ENCODE measurements at regions not wholly inside any gene's neighbourhood (a gene's known extent, or its start where the extent isn't known, plus 50 kb on each side); places are given as distances from the start of the nearest gene placed in this dataset.

DNA sequence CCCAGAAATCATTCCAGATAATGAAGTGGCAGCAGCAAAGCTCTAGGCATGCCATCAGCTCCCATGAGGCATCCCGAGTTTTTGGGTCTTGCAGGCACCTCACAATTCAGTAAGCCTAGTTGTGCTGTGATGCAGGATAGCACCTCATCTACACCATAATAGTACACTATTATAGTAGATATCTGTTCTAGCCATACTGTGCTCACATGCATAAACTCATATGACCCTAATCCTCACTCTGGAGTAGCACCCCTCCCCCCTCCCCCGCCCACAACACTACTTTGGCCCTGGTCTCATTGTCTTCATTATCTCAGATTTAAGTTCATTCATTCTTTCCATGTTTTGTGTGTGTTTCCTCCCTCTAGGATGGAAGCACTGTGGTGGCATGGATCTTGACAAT is 102.5 kb upstream of the PITX1 start:
- H3K27me3 ChIP-seq (ENCODE audit: insufficient read depth), result no peaks in the 10 kb centered on the region
- no peaks in the 10 kb centered on the region for H3F3A ChIP-seq (replicated peaks; ENCODE audit: insufficient read depth)
- no peak overlapping the region for H2AFZ ChIP-seq (ENCODE audit: low read depth)
- ChIA-PET CTCF (no interaction called here), POLR2A (no interaction called here)
- H3K4me3 ChIP-seq (ENCODE audit: low read depth in 2 of 2, low read length in 1 of 2), result no peak overlapping the region
- H3K4me2 ChIP-seq, result no peak overlapping the region
- no peak overlapping the region for H3K27ac ChIP-seq (ENCODE audit: low read depth in 2 of 2, low read length in 1 of 2)
- H3K79me2 ChIP-seq (ENCODE audit: insufficient read depth), result no peaks in the 10 kb centered on the region
- no peak overlapping the region for H3K9ac ChIP-seq
- 42% methylated on average over 1 of the region's 2 CpGs for WGBS (ENCODE audit: low lambda C conversion rate)
- H3K4me1 ChIP-seq (ENCODE audit: control insufficient read depth in 1 of 2, insufficient read depth in 2 of 2, low read depth in 1 of 2, low read length in 1 of 2), result peaks cover 7 to 20% of the 10 kb centered on the region in 2 experiments; a peak in 2 of 4 replicates
- no peaks in the 10 kb centered on the region for H3K9me3 ChIP-seq
- no peak for DNase-seq
- H3K36me3 ChIP-seq (replicated peaks in 1 of 2; ENCODE audit: control insufficient read depth in 1 of 2, insufficient read depth in 2 of 2, low read length in 1 of 2), result no peaks in the 10 kb centered on the region
- no peak for TF ChIP-seq TEAD4 (IDR thresholded peaks at IDR 0.05; ENCODE audit: borderline replicate concordance, insufficient read depth)
- TF ChIP-seq FOXM1 (IDR thresholded peaks at IDR 0.05; ENCODE audit: low read depth), result no peak
- no peak for TF ChIP-seq REST (IDR thresholded peaks at IDR 0.05; ENCODE audit: low read depth, low read length)
- no peak for TF ChIP-seq FOSL2 (IDR thresholded peaks at IDR 0.05; ENCODE audit: borderline replicate concordance, low read depth)
- no peak for TF ChIP-seq ZBTB33 (IDR thresholded peaks at IDR 0.05; ENCODE audit: borderline replicate concordance, low read depth)
- no peak for TF ChIP-seq SMC3 (IDR thresholded peaks at IDR 0.05; ENCODE audit: low read depth, low read length)
- TF ChIP-seq USF1 (IDR thresholded peaks at IDR 0.05; ENCODE audit: borderline replicate concordance, low read depth), result no peak
- TF ChIP-seq PBX3 (IDR thresholded peaks at IDR 0.05), result no peak
- H4K20me1 ChIP-seq (ENCODE audit: insufficient read depth), result no peaks in the 10 kb centered on the region
- H3K9me2 ChIP-seq, result no peaks in the 10 kb centered on the region
